ENCODE measurements at regions not wholly inside any gene's neighbourhood (a gene's known extent, or its start where the extent isn't known, plus 50 kb on each side); places are given as distances from the start of the nearest gene placed in this dataset.

GRCh38 chr10:1872151-1872726, 134.9 kb upstream of the ADARB2 start:
- peaks cover 0 to 4% of the 10 kb centered on the region in 2 donors for H3K9me3 ChIP-seq
- intact Hi-C loops (cut with DNase I; ENCODE audit: low total_unique reads) = no loop called here
- no peaks in the 10 kb centered on the region for H3K4me1 ChIP-seq
- H3K27me3 ChIP-seq = peaks cover 0 to 3% of the 10 kb centered on the region in 2 donors
- no peak for DNase-seq (ENCODE audit: low spot score in 2 of 2)
- no peak overlapping the region for H3K4me3 ChIP-seq
- H3K36me3 ChIP-seq = no peaks in the 10 kb centered on the region
- H3K27ac ChIP-seq = no peak overlapping the region
- no peak for TF ChIP-seq POLR2A (IDR thresholded peaks at IDR 0.05)
- TF ChIP-seq CTCF (IDR thresholded peaks at IDR 0.05) = no peak
- TF ChIP-seq POLR2AphosphoS5 (IDR thresholded peaks at IDR 0.05) = no peak

- no peak for DNase-seq (ENCODE audit: low spot score in 2 of 2)
- H3K27me3 ChIP-seq = peaks cover 0 to 3% of the 10 kb centered on the region in 2 donors
- no peak overlapping the region for H3K4me3 ChIP-seq
- intact Hi-C loops (cut with DNase I; ENCODE audit: low total_unique reads) = no loop called here
- no peak overlapping the region for H3K27ac ChIP-seq
- H3K4me1 ChIP-seq = no peaks in the 10 kb centered on the region
- no peaks in the 10 kb centered on the region for H3K36me3 ChIP-seq
- TF ChIP-seq POLR2A (IDR thresholded peaks at IDR 0.05) = no peak
- no peak for TF ChIP-seq CTCF (IDR thresholded peaks at IDR 0.05)
- H3K9me3 ChIP-seq = peaks cover 0 to 2% of the 10 kb centered on the region in 2 donors
Observed at GRCh38 chr10:1870491-1870890, 133.2 kb upstream of the ADARB2 start.

- H3K36me3 ChIP-seq = no peaks in the 10 kb centered on the region
- H3K4me3 ChIP-seq = no peak overlapping the region
- no peaks in the 10 kb centered on the region for H3K9me3 ChIP-seq
- no peaks in the 10 kb centered on the region for H3K4me1 ChIP-seq
- H3K27me3 ChIP-seq = peaks cover 0 to 3% of the 10 kb centered on the region in 2 donors
- DNase-seq (ENCODE audit: low spot score in 2 of 2) = no peak
- TF ChIP-seq CTCF (IDR thresholded peaks at IDR 0.05) (no peak), POLR2AphosphoS5 (IDR thresholded peaks at IDR 0.05) (no peak), POLR2A (IDR thresholded peaks at IDR 0.05) (no peak)
- intact Hi-C loops (cut with DNase I; ENCODE audit: low total_unique reads) = no loop called here
- no peak overlapping the region for H3K27ac ChIP-seq
Observed at GRCh38 chr10:1869861-1870260, 132.5 kb upstream of the ADARB2 start.

- peaks cover 0 to 17% of the 10 kb centered on the region in 2 donors for H3K9me3 ChIP-seq
- no peak for TF ChIP-seq POLR2AphosphoS5 (IDR thresholded peaks at IDR 0.05)
- H3K36me3 ChIP-seq = no peaks in the 10 kb centered on the region
- H3K4me1 ChIP-seq = no peaks in the 10 kb centered on the region
- no peaks in the 10 kb centered on the region for H3K27me3 ChIP-seq
- intact Hi-C loops (cut with DNase I; ENCODE audit: low total_unique reads) = no loop called here
- DNase-seq (ENCODE audit: low spot score in 2 of 2) = no peak
- no peak overlapping the region for H3K4me3 ChIP-seq
- H3K27ac ChIP-seq = no peak overlapping the region
Observed at GRCh38 chr10:1860351-1860750, 123.0 kb upstream of the ADARB2 start.

- TF ChIP-seq CTCF (IDR thresholded peaks at IDR 0.05) (no peak), POLR2A (IDR thresholded peaks at IDR 0.05) (no peak), POLR2AphosphoS5 (IDR thresholded peaks at IDR 0.05) (no peak)
- no peaks in the 10 kb centered on the region for H3K27me3 ChIP-seq
- intact Hi-C loops (cut with DNase I; ENCODE audit: low total_unique reads) = no loop called here
- H3K36me3 ChIP-seq = no peaks in the 10 kb centered on the region
- H3K27ac ChIP-seq = no peak overlapping the region
- no peak for DNase-seq (ENCODE audit: low spot score in 2 of 2)
- H3K4me1 ChIP-seq = no peaks in the 10 kb centered on the region
- H3K4me3 ChIP-seq = no peak overlapping the region
- H3K9me3 ChIP-seq = peaks cover 0 to 5% of the 10 kb centered on the region in 2 donors
Observed at GRCh38 chr10:1858547-1858946, 121.2 kb upstream of the ADARB2 start.

- H3K27ac ChIP-seq = no peak overlapping the region
Observed at GRCh38 chr10:1858048-1858447, 120.7 kb upstream of the ADARB2 start.

More at GRCh38 chr10:1858048-1858447, 120.7 kb upstream of the ADARB2 start:
- Histone ChIP-seq H3K27me3 (no peaks in the 10 kb centered on the region), H3K4me1 (no peaks in the 10 kb centered on the region), H3K4me3 (no peak overlapping the region), H3K36me3 (no peaks in the 10 kb centered on the region), H3K9me3 (no peaks in the 10 kb centered on the region)
- DNase-seq (ENCODE audit: low spot score in 2 of 2) = no peak
- intact Hi-C loops (cut with DNase I; ENCODE audit: low total_unique reads) = no loop called here
- no peak for TF ChIP-seq POLR2A (IDR thresholded peaks at IDR 0.05)
- TF ChIP-seq CTCF (IDR thresholded peaks at IDR 0.05) = no peak
- TF ChIP-seq POLR2AphosphoS5 (IDR thresholded peaks at IDR 0.05) = no peak
